H1 (cell line): ENCODE measurements at regions not wholly inside any gene's neighbourhood (a gene's known extent, or its start where the extent isn't known, plus 50 kb on each side); places are given as distances from the start of the nearest gene placed in this dataset.

Experiments
- CBX8 ChIP-seq: fragments of 300-800, 300-1000 bp; sonication (generic); IDR thresholded peaks from 2 replicates; pipeline ENCODE4 v1.7.1; 2016; ENCODE audit warnings: low read depth, low read length, borderline replicate concordance
- E2F6 ChIP-seq: IDR thresholded peaks from 2 replicates; pipeline ENCODE4 v1.6.1; 2012; ENCODE audit warnings: inconsistent platforms
- EZH2 ChIP-seq: fragments of 200-600 bp; sonication (generic); IDR thresholded peaks from 2 replicates; pipeline ENCODE4 v1.7.1; 2012; ENCODE audit warnings: low read depth, mild to moderate bottlenecking, moderate library complexity, low read length, inconsistent platforms; ENCODE audit not compliant: severe bottlenecking
- MAX ChIP-seq: IDR thresholded peaks from 2 replicates; pipeline ENCODE4 v1.6.1; 2012; ENCODE audit warnings: inconsistent platforms
- POLR2A ChIP-seq, 2 experiments: IDR thresholded peaks; 1 replicate in 1 of 2; 2 replicates in 1 of 2; pipeline ENCODE4 v1.6.1; 2011; ENCODE audit warnings: low read depth in 2 of 2, low read length in 2 of 2, mild to moderate bottlenecking in 2 of 2; ENCODE audit errors: control extremely low read depth in 1 of 2
- POLR2AphosphoS5 ChIP-seq: IDR thresholded peaks from 2 replicates; pipeline ENCODE4 v1.6.1; 2011; ENCODE audit warnings: low read depth, low read length
- RAD21 ChIP-seq, 2 experiments: IDR thresholded peaks in 1 of 2; conservative IDR thresholded peaks in 1 of 2; 2 replicates each; pipeline ENCODE4 v1.6.1; 2011; ENCODE audit warnings: low read depth in 2 of 2, low read length in 2 of 2, improper control_type of control experiment in 1 of 2, inconsistent platforms in 1 of 2, mild to moderate bottlenecking in 1 of 2, moderate library complexity in 1 of 2
- RBBP5 ChIP-seq: IDR thresholded peaks from 2 replicates; pipeline ENCODE4 v1.7.1; 2012; ENCODE audit warnings: low read depth, mild to moderate bottlenecking, inconsistent platforms, low read length, moderate library complexity, borderline replicate concordance
- SIN3A ChIP-seq, 2 experiments: IDR thresholded peaks in 1 of 2; conservative IDR thresholded peaks in 1 of 2; 2 replicates each; pipeline ENCODE4 v1.6.1; 2011 to 2012; ENCODE audit warnings: low read length in 2 of 2, improper control_type of control experiment in 1 of 2, low read depth in 1 of 2, mild to moderate bottlenecking in 1 of 2
- SUZ12 ChIP-seq: fragments of 200-600 bp; sonication (generic); IDR thresholded peaks from 2 replicates; pipeline ENCODE4 v1.6.1; 2012; ENCODE audit warnings: mild to moderate bottlenecking, inconsistent platforms, low read length, moderate library complexity, mixed read lengths
- TBP ChIP-seq: IDR thresholded peaks from 2 replicates; pipeline ENCODE4 v1.6.1; 2011; ENCODE audit warnings: low read depth, low read length, improper control_type of control experiment
- TEAD4 ChIP-seq: IDR thresholded peaks from 2 replicates; pipeline ENCODE4 v1.6.1; 2012; ENCODE audit warnings: low read depth, low read length, inconsistent platforms, mixed read lengths
- ZNF274 ChIP-seq: IDR thresholded peaks from 2 replicates; pipeline ENCODE4 v1.7.0; 2012; ENCODE audit warnings: low read length, borderline replicate concordance; ENCODE audit errors: extremely low read depth
- TF ChIP-seq, protein P1 (sequence below), 3 experiments: IDR thresholded peaks; 1 replicate in 2 of 3; 2 replicates in 1 of 3; pipeline versions ENCODE4 v1.5.1 to v1.6.1; 2011; ENCODE audit warnings: low read length in 3 of 3, mild to moderate bottlenecking in 3 of 3, inconsistent platforms in 2 of 3, low read depth in 1 of 3, moderate library complexity in 1 of 3; ENCODE audit not compliant: insufficient read depth in 1 of 3; ENCODE audit errors: control extremely low read depth in 1 of 3

DNA sequence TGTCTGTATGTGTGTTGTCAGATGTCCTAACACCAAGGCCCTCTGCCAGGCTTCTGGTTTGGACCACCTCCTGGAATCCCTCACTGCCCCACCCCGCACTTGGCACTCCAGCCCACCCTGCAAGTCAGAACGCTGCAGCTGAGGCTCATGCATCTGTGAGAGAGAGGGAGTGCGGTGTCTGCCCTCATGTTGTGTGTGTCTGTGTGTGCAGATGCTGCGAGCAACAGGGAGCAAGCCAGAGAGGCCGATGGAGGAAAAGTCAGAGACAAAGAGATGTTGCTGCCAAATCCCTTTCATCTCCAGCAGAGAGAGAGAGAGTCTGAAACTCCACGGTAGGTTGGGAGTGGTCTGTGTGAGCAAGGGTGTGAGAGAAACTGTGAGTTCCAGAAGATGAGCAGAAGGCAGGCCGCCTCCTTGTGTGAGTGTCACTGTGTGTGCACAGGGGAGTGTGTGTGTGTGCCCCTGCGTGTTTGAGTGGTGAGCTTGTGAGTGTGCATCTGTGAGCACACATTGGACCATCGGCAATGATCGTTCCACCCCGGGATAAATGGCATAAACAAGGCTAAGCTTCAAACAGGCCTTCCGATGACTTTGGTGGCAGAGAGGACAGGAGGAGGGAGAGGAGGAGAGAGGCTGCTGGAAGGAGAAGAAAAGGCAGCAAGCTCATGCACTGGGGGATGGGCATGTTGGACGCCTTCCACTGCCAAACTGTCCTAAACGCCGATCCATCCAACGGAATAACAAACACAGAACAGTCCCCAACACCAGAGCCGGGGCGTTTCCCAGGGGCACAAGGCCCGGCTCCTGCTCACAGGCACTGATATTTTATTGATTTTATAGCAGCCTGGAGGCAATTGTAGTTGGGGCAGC, 99.2 kb upstream of the GRIK3 start:
- no peak for TF ChIP-seq RAD21 (IDR thresholded peaks at IDR 0.05 in 1 of 2, conservative IDR thresholded peaks at IDR 0.05 in 1 of 2; ENCODE audit: low read depth in 2 of 2, low read length in 2 of 2)
- no peak for TF ChIP-seq TEAD4
- no peak for TF ChIP-seq CBX8
- no peak for TF ChIP-seq EZH2
- TF ChIP-seq SIN3A (conservative IDR thresholded peaks at IDR 0.05 in 1 of 2, IDR thresholded peaks at IDR 0.05 in 1 of 2; ENCODE audit: low read depth in 1 of 2, low read length in 2 of 2) = no peak
- TF ChIP-seq POLR2AphosphoS5 = no peak
- TF ChIP-seq, protein P1, sequence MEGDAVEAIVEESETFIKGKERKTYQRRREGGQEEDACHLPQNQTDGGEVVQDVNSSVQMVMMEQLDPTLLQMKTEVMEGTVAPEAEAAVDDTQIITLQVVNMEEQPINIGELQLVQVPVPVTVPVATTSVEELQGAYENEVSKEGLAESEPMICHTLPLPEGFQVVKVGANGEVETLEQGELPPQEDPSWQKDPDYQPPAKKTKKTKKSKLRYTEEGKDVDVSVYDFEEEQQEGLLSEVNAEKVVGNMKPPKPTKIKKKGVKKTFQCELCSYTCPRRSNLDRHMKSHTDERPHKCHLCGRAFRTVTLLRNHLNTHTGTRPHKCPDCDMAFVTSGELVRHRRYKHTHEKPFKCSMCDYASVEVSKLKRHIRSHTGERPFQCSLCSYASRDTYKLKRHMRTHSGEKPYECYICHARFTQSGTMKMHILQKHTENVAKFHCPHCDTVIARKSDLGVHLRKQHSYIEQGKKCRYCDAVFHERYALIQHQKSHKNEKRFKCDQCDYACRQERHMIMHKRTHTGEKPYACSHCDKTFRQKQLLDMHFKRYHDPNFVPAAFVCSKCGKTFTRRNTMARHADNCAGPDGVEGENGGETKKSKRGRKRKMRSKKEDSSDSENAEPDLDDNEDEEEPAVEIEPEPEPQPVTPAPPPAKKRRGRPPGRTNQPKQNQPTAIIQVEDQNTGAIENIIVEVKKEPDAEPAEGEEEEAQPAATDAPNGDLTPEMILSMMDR (IDR thresholded peaks at IDR 0.05; ENCODE audit: control extremely low read depth in 1 of 3, insufficient read depth in 1 of 3, low read depth in 1 of 3, low read length in 3 of 3) = no peak
- TF ChIP-seq TBP = no peak
- no peak for TF ChIP-seq POLR2A (IDR thresholded peaks at IDR 0.05; ENCODE audit: control extremely low read depth in 1 of 2, low read depth in 2 of 2, low read length in 2 of 2)
- TF ChIP-seq ZNF274 = no peak
- TF ChIP-seq E2F6 = no peak
- no peak for TF ChIP-seq MAX
- TF ChIP-seq RBBP5 = no peak
- TF ChIP-seq SUZ12 = no peak
